A673 (cell line): ENCODE measurements at regions not wholly inside any gene's neighbourhood (a gene's known extent, or its start where the extent isn't known, plus 50 kb on each side); places are given as distances from the start of the nearest gene placed in this dataset.

ENCODE experiments used
- EZH2 ChIP-seq: fragments of 200-600 bp; sonication (generic); IDR thresholded peaks from 2 replicates; pipeline ENCODE4 v1.6.1; 2017; ENCODE audit warnings: borderline replicate concordance, low read depth, mild to moderate bottlenecking, mixed read lengths, antibody characterized with exemption, low read length; ENCODE audit not compliant: poor library complexity, severe bottlenecking
- TF ChIP-seq, protein P1 (sequence below): fragments of 300-800, 200-600 bp; sonication (generic); conservative IDR thresholded peaks from 2 replicates; pipeline ENCODE4 v1.5.1; 2017; ENCODE audit warnings: low read depth, mild to moderate bottlenecking, antibody characterized with exemption, low read length, moderate library complexity, mixed read lengths

DNA sequence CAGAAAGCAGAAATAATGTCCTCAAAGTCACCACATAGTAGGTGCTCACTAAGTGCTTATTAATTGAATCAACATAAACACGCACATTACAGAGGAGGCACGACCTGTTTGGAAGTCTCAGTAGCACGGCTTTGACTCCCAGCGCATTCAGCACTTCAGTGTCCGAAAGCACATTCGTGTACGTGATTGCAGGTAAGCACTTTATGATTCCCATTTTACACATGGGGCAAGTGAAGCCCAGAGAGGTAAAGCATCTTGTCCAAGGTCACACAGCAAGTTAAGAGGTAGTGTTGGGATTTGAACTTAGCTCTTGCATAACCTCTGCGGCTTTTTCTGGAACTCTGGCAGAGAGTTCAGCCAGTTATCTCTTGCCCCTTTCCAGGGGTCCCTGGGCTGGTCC is 85.2 kb upstream of the WNT4 start:
- TF ChIP-seq, protein P1, sequence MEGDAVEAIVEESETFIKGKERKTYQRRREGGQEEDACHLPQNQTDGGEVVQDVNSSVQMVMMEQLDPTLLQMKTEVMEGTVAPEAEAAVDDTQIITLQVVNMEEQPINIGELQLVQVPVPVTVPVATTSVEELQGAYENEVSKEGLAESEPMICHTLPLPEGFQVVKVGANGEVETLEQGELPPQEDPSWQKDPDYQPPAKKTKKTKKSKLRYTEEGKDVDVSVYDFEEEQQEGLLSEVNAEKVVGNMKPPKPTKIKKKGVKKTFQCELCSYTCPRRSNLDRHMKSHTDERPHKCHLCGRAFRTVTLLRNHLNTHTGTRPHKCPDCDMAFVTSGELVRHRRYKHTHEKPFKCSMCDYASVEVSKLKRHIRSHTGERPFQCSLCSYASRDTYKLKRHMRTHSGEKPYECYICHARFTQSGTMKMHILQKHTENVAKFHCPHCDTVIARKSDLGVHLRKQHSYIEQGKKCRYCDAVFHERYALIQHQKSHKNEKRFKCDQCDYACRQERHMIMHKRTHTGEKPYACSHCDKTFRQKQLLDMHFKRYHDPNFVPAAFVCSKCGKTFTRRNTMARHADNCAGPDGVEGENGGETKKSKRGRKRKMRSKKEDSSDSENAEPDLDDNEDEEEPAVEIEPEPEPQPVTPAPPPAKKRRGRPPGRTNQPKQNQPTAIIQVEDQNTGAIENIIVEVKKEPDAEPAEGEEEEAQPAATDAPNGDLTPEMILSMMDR = no peak
- TF ChIP-seq EZH2 = no peak
